Mammary epithelial cell (primary cell): ENCODE measurements at regions not wholly inside any gene's neighbourhood (a gene's known extent, or its start where the extent isn't known, plus 50 kb on each side); places are given as distances from the start of the nearest gene placed in this dataset.

ENCODE experiments used
- CTCF ChIP-seq, 2 donors: IDR thresholded peaks in 1 of 2; conservative IDR thresholded peaks in 1 of 2; 2 replicates each; pipeline ENCODE4 v1.5.1; 2011 to 2012; ENCODE audit warnings: inconsistent platforms in 2 of 2, low read length in 2 of 2, mild to moderate bottlenecking in 2 of 2, control low read depth in 1 of 2, low read depth in 1 of 2; ENCODE audit not compliant: insufficient read depth in 1 of 2; ENCODE audit errors: extremely low read depth in 1 of 2
- EZH2 ChIP-seq: IDR thresholded peaks from 2 replicates; pipeline ENCODE4 v1.6.1; 2012; ENCODE audit warnings: low read length, inconsistent platforms, borderline replicate concordance

GRCh38 chr5:125979636-125980035, 443.6 kb upstream of the GRAMD2B start:
- TF ChIP-seq EZH2 (no peak), CTCF (conservative IDR thresholded peaks at IDR 0.05 in 1 of 2, IDR thresholded peaks at IDR 0.05 in 1 of 2; ENCODE audit: extremely low read depth in 1 of 2, insufficient read depth in 1 of 2, low read depth in 1 of 2, low read length in 2 of 2) (no peak)
